ENCODE measurements at regions not wholly inside any gene's neighbourhood (a gene's known extent, or its start where the extent isn't known, plus 50 kb on each side); places are given as distances from the start of the nearest gene placed in this dataset.

- no peak for TF ChIP-seq POLR2AphosphoS5 (IDR thresholded peaks at IDR 0.05; ENCODE audit: insufficient read depth in 1 of 2, low read depth in 1 of 2)
- TF ChIP-seq, protein P1, sequence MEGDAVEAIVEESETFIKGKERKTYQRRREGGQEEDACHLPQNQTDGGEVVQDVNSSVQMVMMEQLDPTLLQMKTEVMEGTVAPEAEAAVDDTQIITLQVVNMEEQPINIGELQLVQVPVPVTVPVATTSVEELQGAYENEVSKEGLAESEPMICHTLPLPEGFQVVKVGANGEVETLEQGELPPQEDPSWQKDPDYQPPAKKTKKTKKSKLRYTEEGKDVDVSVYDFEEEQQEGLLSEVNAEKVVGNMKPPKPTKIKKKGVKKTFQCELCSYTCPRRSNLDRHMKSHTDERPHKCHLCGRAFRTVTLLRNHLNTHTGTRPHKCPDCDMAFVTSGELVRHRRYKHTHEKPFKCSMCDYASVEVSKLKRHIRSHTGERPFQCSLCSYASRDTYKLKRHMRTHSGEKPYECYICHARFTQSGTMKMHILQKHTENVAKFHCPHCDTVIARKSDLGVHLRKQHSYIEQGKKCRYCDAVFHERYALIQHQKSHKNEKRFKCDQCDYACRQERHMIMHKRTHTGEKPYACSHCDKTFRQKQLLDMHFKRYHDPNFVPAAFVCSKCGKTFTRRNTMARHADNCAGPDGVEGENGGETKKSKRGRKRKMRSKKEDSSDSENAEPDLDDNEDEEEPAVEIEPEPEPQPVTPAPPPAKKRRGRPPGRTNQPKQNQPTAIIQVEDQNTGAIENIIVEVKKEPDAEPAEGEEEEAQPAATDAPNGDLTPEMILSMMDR (IDR thresholded peaks at IDR 0.05): no peak
- no peak for TF ChIP-seq POLR2A (IDR thresholded peaks at IDR 0.05)
Observed at GRCh38 chr22:22045571-22046335, 63.2 kb upstream of the TOP3B start.

Measured in vagina (tissue), 2 donors.